GM11168 (cell line): ENCODE measurements at regions not wholly inside any gene's neighbourhood (a gene's known extent, or its start where the extent isn't known, plus 50 kb on each side); places are given as distances from the start of the nearest gene placed in this dataset.

Experiments
- in situ Hi-C: fragments of 300-500 bp; cut with MboI; formaldehyde crosslinking; loops from one replicate; pipeline ENCODE4 v1.12.0; 2022; ENCODE audit warnings: low sequenced_read_pairs; ENCODE audit not compliant: unreplicated experiment

- in situ Hi-C loops = no loop called here
Observed at GRCh38 chr5:123844873-123845272, 332.9 kb downstream of the CSNK1G3 start.

- in situ Hi-C loops = no loop called here
Observed at GRCh38 chr5:123835421-123835820, 323.4 kb downstream of the CSNK1G3 start.

GRCh38 chr5:123830575-123830974 lies 318.6 kb downstream of the CSNK1G3 start:
- in situ Hi-C loops = no loop called here

GRCh38 chr5:123827811-123828210 lies 315.8 kb downstream of the CSNK1G3 start:
- in situ Hi-C loops = no loop called here

- in situ Hi-C loops = no loop called here
Observed at GRCh38 chr5:123819833-123820232, 307.9 kb downstream of the CSNK1G3 start.

GRCh38 chr5:123819386-123819785 lies 307.4 kb downstream of the CSNK1G3 start:
- in situ Hi-C loops = no loop called here

GRCh38 chr5:123817267-123817666 lies 305.3 kb downstream of the CSNK1G3 start:
- in situ Hi-C loops = no loop called here

- in situ Hi-C loops = no loop called here
Observed at GRCh38 chr5:123814801-123815470, 303.0 kb downstream of the CSNK1G3 start.

GRCh38 chr5:123813937-123814624 lies 302.1 kb downstream of the CSNK1G3 start:
- in situ Hi-C loops = no loop called here

- in situ Hi-C loops = no loop called here
Observed at GRCh38 chr5:123813264-123813663, 301.3 kb downstream of the CSNK1G3 start.

- in situ Hi-C loops = no loop called here
Observed at GRCh38 chr5:123811831-123812230, 299.9 kb downstream of the CSNK1G3 start.

- in situ Hi-C loops = no loop called here
Observed at GRCh38 chr5:123810746-123811340, 298.9 kb downstream of the CSNK1G3 start.

- in situ Hi-C loops = no loop called here
Observed at GRCh38 chr5:123810253-123810652, 298.3 kb downstream of the CSNK1G3 start.

GRCh38 chr5:123809594-123810221 lies 297.7 kb downstream of the CSNK1G3 start:
- in situ Hi-C loops = no loop called here

GRCh38 chr5:123808461-123809380 lies 296.7 kb downstream of the CSNK1G3 start:
- in situ Hi-C loops = no loop called here

GRCh38 chr5:123807177-123807945 lies 295.4 kb downstream of the CSNK1G3 start:
- in situ Hi-C loops = no loop called here

GRCh38 chr5:123806644-123807043 lies 294.7 kb downstream of the CSNK1G3 start:
- in situ Hi-C loops = no loop called here

- in situ Hi-C loops = no loop called here
Observed at GRCh38 chr5:123805300-123805699, 293.3 kb downstream of the CSNK1G3 start.

- in situ Hi-C loops = no loop called here
Observed at GRCh38 chr5:123803359-123803758, 291.4 kb downstream of the CSNK1G3 start.
